Muscle layer of colon (tissue), 2 donors: ENCODE measurements at regions not wholly inside any gene's neighbourhood (a gene's known extent, or its start where the extent isn't known, plus 50 kb on each side); places are given as distances from the start of the nearest gene placed in this dataset.

ENCODE experiments used
- H3K27ac ChIP-seq: one replicate; pipeline ENCODE4 v1.7.0; 2013; ENCODE audit warnings: low read depth, mild to moderate bottlenecking, low read length, moderate library complexity
- H3K27me3 ChIP-seq, 2 donors: one replicate each; pipeline ENCODE4 v1.7.0; 2013; ENCODE audit warnings: low read length in 2 of 2, mild to moderate bottlenecking in 2 of 2; ENCODE audit not compliant: insufficient read depth in 2 of 2, control insufficient read depth in 1 of 2
- H3K36me3 ChIP-seq: one replicate; pipeline ENCODE4 v1.7.0; 2013; ENCODE audit warnings: mild to moderate bottlenecking, low read length; ENCODE audit not compliant: insufficient read depth
- H3K4me1 ChIP-seq: one replicate; pipeline ENCODE4 v1.7.0; 2013; ENCODE audit warnings: mild to moderate bottlenecking, low read length; ENCODE audit not compliant: insufficient read depth
- H3K4me3 ChIP-seq, 2 donors: one replicate each; pipeline ENCODE4 v1.7.0; 2013; ENCODE audit warnings: low read length in 2 of 2, low read depth in 1 of 2, mild to moderate bottlenecking in 1 of 2, moderate library complexity in 1 of 2
- H3K9ac ChIP-seq: one replicate; pipeline ENCODE4 v1.7.0; 2013; ENCODE audit warnings: low read length
- H3K9me3 ChIP-seq: one replicate; pipeline ENCODE4 v1.7.0; 2013; ENCODE audit warnings: mild to moderate bottlenecking, low read length
- donor health status: abdominal sarcoma.
- donor health status: Adenocarcinoma of cecum.

GRCh38 chr6:113120582-113121285 lies 736.4 kb upstream of the MARCKS start:
- Histone ChIP-seq H3K36me3 (no peaks in the 10 kb centered on the region), H3K9me3 (no peaks in the 10 kb centered on the region), H3K4me1 (no peaks in the 10 kb centered on the region), H3K9ac (no peak overlapping the region), H3K27me3 (no peaks in the 10 kb centered on the region), H3K27ac (no peak overlapping the region), H3K4me3 (no peak overlapping the region)

- Histone ChIP-seq H3K9ac (no peak overlapping the region), H3K27ac (no peak overlapping the region), H3K4me1 (no peaks in the 10 kb centered on the region), H3K9me3 (no peaks in the 10 kb centered on the region), H3K27me3 (no peaks in the 10 kb centered on the region), H3K4me3 (no peak overlapping the region), H3K36me3 (no peaks in the 10 kb centered on the region)
Measured at GRCh38 chr6:113121571-113121970, 735.6 kb upstream of the MARCKS start.

GRCh38 chr6:113122060-113122459 lies 735.1 kb upstream of the MARCKS start:
- Histone ChIP-seq H3K9ac (no peak overlapping the region), H3K36me3 (no peaks in the 10 kb centered on the region), H3K4me3 (no peak overlapping the region), H3K9me3 (no peaks in the 10 kb centered on the region), H3K4me1 (no peaks in the 10 kb centered on the region), H3K27ac (no peak overlapping the region), H3K27me3 (no peaks in the 10 kb centered on the region)

GRCh38 chr6:113125626-113126025 lies 731.5 kb upstream of the MARCKS start:
- Histone ChIP-seq H3K4me1 (no peaks in the 10 kb centered on the region), H3K27ac (no peak overlapping the region), H3K36me3 (no peaks in the 10 kb centered on the region), H3K4me3 (no peak overlapping the region), H3K27me3 (no peaks in the 10 kb centered on the region), H3K9ac (no peak overlapping the region), H3K9me3 (no peaks in the 10 kb centered on the region)

GRCh38 chr6:113127786-113128419 lies 729.2 kb upstream of the MARCKS start:
- no peaks in the 10 kb centered on the region for H3K4me1 ChIP-seq
- no peaks in the 10 kb centered on the region for H3K27me3 ChIP-seq
- H3K9me3 ChIP-seq: no peaks in the 10 kb centered on the region
- H3K36me3 ChIP-seq: no peaks in the 10 kb centered on the region
- H3K4me3 ChIP-seq: no peak overlapping the region
- H3K9ac ChIP-seq: no peak overlapping the region
- no peak overlapping the region for H3K27ac ChIP-seq

- Histone ChIP-seq H3K27ac (no peak overlapping the region), H3K36me3 (no peaks in the 10 kb centered on the region), H3K27me3 (no peaks in the 10 kb centered on the region), H3K9ac (no peak overlapping the region), H3K4me1 (no peaks in the 10 kb centered on the region), H3K4me3 (no peak overlapping the region), H3K9me3 (no peaks in the 10 kb centered on the region)
Measured at GRCh38 chr6:113128661-113129060, 728.5 kb upstream of the MARCKS start.

GRCh38 chr6:113129991-113130390 lies 727.2 kb upstream of the MARCKS start:
- Histone ChIP-seq H3K4me3 (no peak overlapping the region), H3K9ac (no peak overlapping the region), H3K27me3 (no peaks in the 10 kb centered on the region)

GRCh38 chr6:113137426-113137825 lies 719.7 kb upstream of the MARCKS start:
- H3K4me1 ChIP-seq: peaks cover 7% of the 10 kb centered on the region
- no peaks in the 10 kb centered on the region for H3K9me3 ChIP-seq
- no peak overlapping the region for H3K27ac ChIP-seq
- no peak overlapping the region for H3K4me3 ChIP-seq
- H3K36me3 ChIP-seq: no peaks in the 10 kb centered on the region
- no peak overlapping the region for H3K9ac ChIP-seq
- no peaks in the 10 kb centered on the region for H3K27me3 ChIP-seq

More at GRCh38 chr6:113129991-113130390, 727.2 kb upstream of the MARCKS start:
- Histone ChIP-seq H3K9me3 (no peaks in the 10 kb centered on the region), H3K36me3 (no peaks in the 10 kb centered on the region), H3K27ac (no peak overlapping the region), H3K4me1 (no peaks in the 10 kb centered on the region)

- H3K27ac ChIP-seq: no peak overlapping the region
- H3K27me3 ChIP-seq: no peaks in the 10 kb centered on the region
- no peak overlapping the region for H3K9ac ChIP-seq
- peaks cover 7% of the 10 kb centered on the region for H3K4me1 ChIP-seq
- no peak overlapping the region for H3K4me3 ChIP-seq
- no peaks in the 10 kb centered on the region for H3K36me3 ChIP-seq
- no peaks in the 10 kb centered on the region for H3K9me3 ChIP-seq
Measured at GRCh38 chr6:113140721-113141120, 716.4 kb upstream of the MARCKS start.

GRCh38 chr6:113141901-113142300 lies 715.2 kb upstream of the MARCKS start:
- Histone ChIP-seq H3K9me3 (no peaks in the 10 kb centered on the region), H3K27me3 (no peaks in the 10 kb centered on the region), H3K36me3 (no peaks in the 10 kb centered on the region), H3K4me1 (peaks cover 7% of the 10 kb centered on the region), H3K4me3 (no peak overlapping the region), H3K9ac (no peak overlapping the region), H3K27ac (no peak overlapping the region)

- H3K27me3 ChIP-seq: no peaks in the 10 kb centered on the region
- no peaks in the 10 kb centered on the region for H3K36me3 ChIP-seq
- H3K4me3 ChIP-seq: no peak overlapping the region
- H3K4me1 ChIP-seq: peaks cover under 1% of the 10 kb centered on the region
- no peak overlapping the region for H3K27ac ChIP-seq
- H3K9ac ChIP-seq: no peak overlapping the region
- no peaks in the 10 kb centered on the region for H3K9me3 ChIP-seq
Measured at GRCh38 chr6:113142671-113143174, 714.4 kb upstream of the MARCKS start.

GRCh38 chr6:113143206-113143605 lies 713.9 kb upstream of the MARCKS start:
- Histone ChIP-seq H3K9ac (no peak overlapping the region), H3K27me3 (no peaks in the 10 kb centered on the region), H3K4me1 (no peaks in the 10 kb centered on the region), H3K4me3 (no peak overlapping the region), H3K36me3 (no peaks in the 10 kb centered on the region), H3K27ac (no peak overlapping the region), H3K9me3 (no peaks in the 10 kb centered on the region)
